DMS53 treated with DMSO at 0.1 percent for 48 hours (cell line): ENCODE measurements at regions not wholly inside any gene's neighbourhood (a gene's known extent, or its start where the extent isn't known, plus 50 kb on each side); places are given as distances from the start of the nearest gene placed in this dataset.
A peak's percentile ranks its signal among the peaks of the same experiment; 100 is the strongest.
"Not testable (repeated sequence)": the region's sequence is repeated elsewhere in the genome, so short reads cannot be mapped to it uniquely, and the experiment has no call there.

Source experiments
- DNase-seq: peaks from one replicate; lab custom pipeline; 2025; ENCODE audit not compliant: unreplicated experiment; lab: John Stamatoyannopoulos, UW

DNA sequence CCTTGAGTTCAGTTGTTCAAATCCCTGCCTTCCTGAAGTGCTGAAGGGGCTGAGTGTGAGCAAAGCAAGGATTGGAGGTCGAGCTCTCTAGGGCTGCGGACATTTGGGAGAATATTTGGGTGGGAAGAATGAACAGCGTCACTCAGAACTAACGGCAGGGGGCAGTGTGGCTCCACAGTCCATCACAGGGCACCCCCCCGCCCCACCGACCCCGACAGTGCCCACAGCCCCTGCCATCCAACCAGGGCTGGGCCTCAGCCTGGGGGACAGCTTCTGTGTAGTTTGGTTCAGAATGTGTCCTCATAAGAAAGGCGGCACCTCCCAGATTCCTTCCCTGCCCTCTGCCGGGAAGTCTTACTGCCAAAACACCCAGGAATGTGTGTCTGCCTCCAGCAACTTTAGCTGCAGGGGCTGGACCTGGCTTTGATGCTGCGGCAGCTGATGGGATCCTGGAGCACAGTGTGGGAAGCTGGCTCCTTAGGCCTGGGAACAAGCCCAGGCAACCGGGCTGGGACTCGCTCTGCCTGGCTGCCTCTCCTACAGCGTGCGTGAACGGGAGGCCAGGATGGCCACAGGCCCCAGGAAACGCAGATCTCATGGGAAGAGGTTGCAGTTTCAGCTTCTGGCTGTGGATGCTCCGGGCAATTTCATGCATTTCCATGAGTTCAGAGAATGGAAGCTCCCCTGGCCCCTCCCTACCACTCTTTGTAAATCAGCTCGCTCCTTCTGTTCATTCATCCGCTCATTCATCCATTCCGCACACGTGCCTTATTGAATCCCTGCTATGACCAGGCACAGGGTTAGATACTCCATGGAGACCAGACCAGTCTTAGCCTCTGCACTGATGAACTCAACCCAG lies 104.9 kb upstream of the TMPRSS2 start:
- DNase-seq, result peak; percentile 5

DNA sequence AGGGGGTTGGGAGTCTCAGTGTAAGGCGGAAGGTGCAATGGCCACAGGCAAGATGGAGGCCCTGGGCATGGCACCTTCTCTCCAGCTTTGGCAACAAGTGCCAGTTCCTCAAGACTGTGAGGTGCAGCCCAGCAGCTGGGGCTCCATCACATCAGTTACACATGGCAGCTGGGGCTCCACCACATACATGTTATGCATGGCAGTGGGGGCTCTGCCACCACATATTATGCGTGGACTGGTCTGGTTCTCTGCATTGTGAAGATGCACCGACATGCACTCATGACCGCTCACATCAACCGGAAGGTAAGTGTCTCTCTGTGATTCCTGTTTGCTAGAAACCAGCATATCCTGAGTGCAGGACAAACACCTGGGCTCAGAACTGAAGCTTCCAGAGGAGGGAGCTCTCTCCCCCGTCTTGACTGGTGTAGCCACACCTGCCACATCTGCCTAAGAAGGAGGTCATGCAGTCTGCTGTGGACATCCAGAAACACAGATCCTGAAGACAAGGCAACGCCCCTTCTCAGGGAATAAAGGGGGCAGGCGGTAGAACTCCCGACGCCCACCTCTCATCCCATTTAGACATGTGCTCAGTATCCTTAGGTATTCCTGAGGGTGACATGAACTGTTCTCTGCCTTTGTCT lies 104.1 kb upstream of the TMPRSS2 start:
- peak; percentile 70 for DNase-seq

DNA sequence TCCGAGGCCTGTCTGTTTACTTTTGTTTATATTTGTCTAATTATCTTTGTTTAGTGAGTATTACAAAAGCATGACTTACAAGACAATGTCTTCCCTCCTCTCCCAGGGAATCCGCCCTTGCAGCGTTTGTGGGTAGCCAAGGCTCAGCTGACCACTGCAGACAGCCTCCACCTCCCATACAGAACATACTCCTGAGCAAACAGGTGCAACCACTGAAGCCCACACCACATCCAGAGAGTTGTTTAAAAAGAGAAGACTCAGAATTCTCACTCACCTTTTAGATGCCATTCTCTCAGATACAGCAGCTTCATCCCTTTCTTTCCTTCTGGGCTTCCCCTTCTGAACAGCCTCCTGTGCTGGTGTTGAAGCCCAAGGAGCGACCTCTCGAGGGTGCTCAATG lies 103.5 kb upstream of the TMPRSS2 start:
- DNase-seq, result no peak

DNA sequence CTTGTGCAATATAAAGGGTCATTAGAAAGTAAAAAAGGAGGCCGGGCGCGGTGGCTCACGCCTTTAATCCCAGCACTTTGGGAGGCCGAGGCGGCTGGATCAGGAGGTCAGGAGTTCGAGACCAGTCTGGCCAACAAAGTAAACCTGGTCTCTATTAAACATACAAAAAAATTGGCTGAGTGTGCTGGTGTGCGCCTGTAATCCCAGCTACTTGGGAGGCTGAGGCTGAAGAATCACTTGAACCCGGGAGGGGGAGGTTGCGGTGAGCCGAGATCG lies 102.8 kb upstream of the TMPRSS2 start:
- DNase-seq, result not testable (repeated sequence)

DNA sequence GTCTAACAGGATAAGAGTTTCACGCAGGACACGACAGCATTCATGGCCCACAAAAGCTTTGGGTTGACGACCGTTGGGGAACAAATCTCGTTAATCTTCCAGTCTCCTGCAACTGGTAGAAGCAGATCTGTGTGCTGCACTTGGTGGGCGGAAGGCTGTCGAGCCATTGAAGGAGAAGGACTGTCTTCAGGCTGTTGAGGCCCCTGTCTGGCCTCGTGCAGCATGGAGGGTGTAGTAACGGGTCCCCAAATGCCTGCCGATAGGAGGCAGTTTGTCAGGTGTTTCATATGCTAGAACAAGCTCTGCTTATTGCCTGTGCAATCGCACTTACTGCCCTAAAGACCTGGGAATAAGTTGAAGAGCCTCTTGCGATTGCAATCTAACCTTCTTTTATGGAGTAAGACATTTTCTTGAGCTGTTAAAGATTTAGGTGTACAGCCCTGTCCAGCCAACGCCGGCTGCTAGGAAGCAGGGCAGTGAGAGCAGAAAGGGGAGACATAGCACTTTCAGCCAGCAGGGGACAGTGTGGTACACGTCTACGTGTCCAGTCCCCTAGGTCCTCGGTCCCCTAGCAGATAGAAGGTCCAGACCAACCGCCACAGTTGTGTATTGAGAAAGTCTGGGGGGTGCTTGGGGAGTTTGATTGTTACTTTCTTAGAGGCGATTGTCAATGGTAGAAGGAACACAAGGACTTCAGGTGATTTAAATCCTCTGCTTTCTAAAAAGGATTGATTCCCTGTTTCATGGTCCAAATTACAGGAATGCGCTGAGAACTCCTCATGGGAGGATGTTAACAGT lies 102.3 kb upstream of the TMPRSS2 start:
- DNase-seq, result peak; percentile 1

DNA sequence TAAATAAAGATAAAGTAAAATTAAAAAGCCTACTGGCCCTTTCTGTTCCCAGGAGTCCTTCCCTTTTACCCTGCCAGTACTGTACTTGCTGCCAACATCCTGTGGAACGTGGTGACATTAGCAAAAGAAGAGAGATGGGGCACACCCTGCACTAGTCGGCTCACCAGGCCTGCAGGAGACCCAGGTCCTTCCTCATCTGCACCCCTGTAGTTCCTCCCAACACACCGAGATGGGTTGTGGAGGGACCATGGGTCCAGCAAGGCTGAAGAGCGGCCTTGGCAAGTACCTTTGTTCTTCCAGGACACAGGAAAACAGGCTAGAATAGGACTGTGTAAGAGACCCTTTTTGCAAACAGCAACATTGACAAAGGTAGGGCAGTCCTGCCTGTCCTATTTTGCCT lies 98.7 kb upstream of the TMPRSS2 start:
- no peak for DNase-seq

DNA sequence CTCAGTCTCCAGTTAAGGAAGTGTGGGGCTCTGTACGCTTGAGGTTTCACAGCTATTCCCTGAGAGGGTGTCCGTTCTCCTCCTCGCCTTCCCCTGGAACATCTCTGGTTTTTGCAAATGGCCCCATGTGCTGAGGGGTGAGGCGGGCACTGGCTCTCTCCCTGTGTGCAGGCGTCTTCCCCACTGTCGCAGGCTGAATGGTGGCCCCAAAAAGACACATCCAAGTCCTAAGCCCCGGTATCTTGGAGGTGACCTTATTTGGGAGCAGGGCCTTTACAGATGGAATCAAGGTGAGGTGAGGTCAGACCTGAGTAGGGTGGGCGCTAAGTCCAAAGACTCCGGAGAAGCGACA lies 98.0 kb upstream of the TMPRSS2 start:
- no peak for DNase-seq

DNA sequence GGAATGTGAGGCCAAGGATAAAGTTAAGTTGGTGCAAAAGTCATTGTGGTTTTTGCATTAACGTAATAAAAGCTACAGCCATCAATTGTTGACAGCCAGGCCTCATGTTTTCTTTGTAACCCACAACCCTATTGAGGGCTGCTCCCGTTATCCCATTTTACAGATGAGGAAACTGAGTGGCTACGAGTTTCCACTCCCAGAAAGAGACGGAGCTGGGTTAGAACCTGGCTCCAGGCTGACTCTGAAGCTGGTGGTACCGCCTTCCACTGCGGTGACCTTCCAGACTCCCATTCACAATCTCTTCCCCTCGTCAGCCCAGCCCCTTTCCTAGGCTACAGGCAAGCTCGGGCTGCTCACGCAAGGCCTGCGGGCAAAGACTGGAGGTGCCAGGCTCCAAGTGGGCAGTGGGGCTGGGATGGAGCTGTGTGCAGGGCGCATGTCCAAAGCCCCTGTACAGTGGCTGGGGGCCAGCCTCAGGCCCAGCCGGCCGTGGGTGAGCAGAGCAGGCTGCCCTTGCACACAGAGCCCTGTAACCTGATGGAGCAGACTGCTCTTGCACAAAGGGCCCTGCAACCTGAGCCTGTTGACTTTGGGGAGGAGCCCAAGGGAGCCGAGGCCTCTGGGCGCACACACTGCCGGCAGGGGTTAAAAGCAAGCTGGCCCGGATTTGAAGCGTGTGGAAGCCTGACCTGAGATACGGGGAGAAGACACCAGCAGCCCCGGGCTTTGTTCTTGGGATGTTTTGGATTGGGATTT lies 97.4 kb upstream of the TMPRSS2 start:
- no peak for DNase-seq

DNA sequence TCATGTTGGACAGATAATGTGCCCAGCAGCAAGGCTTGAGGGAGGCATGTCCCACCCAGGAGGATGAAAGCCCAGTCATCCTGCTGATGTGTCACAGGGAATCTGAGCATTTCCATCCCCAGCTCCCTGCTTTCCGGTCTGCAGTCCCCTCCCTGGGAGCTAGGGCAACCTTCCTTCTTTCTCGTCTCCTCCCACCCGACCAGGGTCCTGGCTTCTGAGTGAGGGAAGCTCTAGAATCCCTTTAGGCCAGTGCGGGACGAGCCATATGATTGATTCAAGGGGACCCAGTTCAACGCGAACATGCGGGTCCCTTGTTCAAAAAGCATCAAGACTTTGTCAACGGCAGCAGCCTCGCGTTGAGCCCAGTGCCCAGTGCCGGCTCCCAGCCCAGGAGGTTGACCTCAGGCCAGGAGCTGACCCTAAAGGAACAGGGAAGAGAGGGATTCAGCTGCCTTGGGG lies 96.7 kb upstream of the TMPRSS2 start:
- DNase-seq, result no peak

DNA sequence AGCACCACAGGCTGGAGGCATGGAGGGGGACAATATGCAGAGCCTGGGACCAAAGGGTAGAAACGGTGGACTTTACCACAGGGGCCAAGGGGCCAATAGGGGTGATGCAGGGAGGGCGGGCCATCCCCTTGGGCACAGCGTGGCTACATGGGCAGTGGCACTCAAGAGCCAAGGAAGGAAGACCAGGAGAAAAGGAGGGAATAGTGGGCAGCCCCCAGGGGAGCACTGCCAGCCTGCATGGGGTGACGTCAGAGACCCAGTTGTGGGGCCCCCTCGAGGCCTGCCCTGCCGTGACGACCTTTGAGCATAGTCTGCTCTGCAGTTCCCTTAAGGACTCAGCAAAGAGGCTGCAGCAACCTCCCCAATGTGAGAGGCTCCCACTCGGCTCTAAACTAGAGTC lies 95.5 kb upstream of the TMPRSS2 start:
- no peak for DNase-seq

DNA sequence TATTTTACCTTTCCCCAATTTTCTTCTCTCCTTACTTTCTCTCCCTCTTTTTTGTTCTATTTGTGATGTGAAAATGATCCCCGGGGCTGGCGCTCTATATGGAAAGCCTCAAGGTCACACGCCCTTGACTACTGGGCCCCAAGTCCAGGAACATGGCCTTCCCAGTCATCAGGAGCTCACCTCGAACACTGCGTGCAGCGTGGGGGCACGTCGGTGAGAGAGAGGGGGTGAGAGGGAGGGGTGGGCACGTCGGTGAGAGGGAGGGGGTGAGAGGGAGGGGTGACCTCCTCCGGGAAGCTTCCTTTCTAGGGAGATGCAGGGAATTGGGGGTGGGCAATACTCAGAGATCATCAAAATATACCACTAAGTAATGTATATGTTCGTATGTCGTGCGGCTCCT lies 94.6 kb upstream of the TMPRSS2 start:
- no peak for DNase-seq

DNA sequence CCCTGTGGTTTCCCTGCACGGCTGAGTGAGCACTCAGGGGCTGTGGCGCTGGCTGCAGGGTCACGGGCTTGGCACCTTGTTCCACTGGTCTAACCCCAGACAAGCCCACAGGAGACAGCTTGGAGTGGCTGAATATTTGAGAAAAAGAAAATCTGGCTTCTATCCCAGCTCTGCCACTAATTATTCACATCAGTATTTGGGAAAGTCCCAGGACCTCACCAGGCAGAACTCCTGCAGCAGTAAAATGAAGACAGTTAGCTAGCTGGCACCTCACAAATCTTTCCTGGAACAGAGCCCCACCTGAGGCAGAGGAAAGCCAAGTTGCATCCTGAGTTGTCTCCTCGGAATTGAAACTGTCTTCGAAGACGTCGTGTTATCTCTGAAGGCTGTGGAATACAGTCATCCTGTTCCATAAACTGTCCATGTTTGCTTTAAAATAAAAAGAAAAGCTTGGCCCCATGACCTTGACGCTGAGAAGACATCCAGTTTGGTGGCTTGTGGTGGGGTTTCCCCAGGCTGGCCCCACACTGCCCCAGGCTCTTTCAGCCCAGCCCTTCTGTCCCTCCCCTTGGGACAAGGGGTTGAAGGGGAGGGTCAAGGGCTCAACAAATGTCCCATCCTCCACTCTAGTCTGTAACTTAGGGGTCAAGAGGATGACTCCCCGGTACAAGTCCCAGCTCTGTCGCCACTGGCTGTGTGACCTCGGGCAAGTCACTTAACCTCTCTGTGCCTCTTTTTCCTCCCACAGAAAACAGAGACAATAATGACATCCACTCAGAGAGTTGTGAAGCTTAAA lies 93.8 kb upstream of the TMPRSS2 start:
- no peak for DNase-seq

DNA sequence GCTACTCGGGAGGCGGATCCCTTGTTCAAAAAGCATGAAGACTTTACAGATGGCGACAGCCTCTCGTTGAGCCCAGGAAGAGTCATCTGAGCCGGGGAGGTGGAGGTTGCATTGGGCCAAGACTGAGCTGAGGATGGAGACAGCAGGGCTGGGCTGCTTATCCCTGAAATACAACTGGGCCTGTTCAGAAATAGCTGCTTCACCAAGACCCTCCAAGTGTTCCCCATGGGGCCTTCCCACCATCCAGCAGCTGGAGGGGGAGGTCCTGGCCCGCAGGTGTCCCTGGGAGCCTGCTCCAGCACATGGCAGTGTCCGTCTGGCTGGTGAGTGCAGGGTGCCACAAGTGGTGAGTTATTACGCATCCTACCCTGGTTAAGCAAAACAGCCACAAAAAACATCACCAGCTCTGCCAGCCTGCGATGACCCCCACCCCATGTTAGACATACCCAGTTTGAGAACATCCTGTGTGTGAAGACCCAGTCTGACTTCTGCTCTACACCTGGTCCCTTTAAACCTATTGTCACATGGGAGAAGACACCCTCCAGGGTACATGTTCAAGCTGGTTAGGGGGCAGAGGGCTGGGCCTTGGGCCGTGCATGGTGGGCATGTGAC lies 93.1 kb upstream of the TMPRSS2 start:
- DNase-seq, result no peak

DNA sequence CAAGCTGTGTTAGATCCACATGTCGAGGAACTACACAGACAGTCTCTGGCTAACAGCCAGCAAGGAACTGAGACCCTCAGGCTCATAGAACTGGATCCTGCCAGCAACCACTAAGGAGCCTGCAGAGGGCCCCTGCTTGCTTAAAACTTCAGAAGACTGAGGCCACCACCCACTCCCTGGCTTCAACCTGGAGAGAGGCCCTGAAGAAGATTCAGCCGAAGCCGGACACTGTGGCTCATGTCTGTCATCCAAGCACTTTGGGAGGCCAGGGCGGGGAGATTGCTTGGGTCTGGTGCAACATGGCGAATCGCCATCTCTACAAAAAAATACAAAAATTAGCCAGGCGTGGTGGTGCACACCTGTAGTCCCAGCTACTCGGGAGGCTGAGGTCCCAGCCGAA lies 92.6 kb upstream of the TMPRSS2 start:
- no peak for DNase-seq

DNA sequence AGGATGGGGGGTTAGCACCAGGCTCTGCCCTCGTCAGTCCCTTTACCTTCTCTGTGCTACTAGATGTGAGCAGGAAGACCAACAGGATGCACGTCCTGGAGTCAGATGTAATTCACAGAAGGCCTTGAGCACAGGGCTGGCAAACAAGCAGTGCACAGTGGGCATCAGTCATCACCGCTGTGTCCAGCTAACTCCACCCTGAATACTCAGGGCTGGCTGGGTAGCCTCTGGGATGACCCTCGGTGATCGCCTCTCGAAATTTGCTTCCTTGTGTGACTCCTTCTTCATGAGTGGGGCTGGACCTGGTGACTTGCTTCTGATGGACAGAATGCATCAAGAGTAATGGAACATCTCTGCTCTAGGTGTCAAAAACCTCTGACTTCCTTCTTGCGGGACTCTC lies 92.2 kb upstream of the TMPRSS2 start:
- no peak for DNase-seq

DNA sequence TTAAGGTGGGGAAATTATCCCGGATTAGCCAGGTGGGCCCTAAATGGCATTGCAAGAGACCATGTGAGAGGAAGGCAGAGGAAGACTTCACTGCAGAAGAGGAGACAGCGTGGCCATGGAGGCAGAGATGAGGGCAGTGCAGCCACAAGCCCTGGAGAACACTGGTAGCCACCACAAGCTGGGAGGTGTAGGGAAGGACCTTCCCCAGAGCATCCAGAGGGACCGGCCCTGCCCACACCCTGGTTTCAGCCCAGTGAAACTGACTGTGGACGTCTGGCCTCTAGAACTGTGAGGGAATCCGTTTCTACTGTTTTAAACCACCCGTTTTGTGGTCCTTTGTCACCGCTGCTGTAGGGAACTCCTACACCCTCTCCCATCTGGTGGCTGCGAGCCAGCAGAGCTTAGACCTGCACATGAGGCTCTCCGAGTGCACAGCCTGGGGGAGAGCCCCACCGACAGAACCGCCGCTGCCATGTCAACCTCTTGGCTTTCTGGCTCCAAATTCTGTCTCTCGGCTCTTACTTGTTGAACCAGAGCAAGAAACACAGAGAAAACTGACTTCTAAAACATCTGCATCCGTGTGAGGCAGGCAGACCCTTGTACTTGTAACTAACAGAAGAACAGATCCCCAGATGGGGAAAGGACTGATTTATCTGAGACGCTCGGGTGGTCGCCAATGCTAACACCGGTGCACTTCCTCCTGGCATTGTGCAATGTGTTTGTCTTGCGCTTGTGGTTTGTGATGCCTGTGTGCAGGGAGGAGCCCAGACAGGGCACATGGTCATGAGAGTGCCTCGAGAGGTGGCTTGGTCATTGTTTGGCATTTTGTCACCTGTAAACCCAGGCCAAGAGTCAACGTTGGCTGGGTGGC lies 90.8 kb upstream of the TMPRSS2 start:
- DNase-seq, result no peak

DNA sequence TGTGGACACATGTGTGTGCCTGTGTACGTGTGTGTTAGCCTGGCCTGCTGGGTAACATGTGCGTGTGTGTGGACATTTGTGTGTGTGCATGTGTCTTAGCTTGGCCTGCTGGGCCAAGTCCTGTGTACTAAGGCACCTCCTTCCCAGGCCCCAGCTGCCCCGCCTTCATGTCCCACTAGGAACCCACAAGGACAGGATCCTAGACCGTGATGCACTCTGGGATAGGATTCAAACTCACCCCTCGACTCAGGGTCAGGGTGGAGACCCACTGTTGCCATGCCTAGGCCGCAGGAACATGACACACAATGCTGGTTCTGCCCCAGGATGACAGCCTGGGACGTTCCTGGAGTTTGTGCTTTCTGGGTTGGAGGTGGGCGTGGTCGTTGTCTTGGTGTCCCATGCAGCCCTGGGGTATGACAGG lies 89.9 kb upstream of the TMPRSS2 start:
- no peak for DNase-seq

DNA sequence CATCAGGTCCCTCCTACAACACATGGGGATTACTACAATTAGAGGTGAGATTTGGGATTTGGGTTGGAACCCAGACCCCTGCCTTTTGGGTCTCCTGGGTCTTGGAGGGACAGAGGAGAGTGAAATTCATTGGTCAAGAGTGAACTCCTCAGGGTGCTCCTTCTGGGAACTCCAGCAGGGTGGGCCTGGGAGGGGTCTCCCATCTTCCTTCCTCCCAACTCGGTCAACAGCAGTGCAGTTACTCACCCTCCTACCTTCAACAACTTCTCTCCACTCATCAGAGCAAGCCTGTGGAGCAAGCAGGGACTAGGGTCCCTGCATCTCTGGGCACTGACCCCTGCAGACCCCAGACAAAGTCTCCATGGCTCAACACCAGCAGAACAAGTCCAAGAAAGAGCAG lies 89.3 kb upstream of the TMPRSS2 start:
- no peak for DNase-seq

DNA sequence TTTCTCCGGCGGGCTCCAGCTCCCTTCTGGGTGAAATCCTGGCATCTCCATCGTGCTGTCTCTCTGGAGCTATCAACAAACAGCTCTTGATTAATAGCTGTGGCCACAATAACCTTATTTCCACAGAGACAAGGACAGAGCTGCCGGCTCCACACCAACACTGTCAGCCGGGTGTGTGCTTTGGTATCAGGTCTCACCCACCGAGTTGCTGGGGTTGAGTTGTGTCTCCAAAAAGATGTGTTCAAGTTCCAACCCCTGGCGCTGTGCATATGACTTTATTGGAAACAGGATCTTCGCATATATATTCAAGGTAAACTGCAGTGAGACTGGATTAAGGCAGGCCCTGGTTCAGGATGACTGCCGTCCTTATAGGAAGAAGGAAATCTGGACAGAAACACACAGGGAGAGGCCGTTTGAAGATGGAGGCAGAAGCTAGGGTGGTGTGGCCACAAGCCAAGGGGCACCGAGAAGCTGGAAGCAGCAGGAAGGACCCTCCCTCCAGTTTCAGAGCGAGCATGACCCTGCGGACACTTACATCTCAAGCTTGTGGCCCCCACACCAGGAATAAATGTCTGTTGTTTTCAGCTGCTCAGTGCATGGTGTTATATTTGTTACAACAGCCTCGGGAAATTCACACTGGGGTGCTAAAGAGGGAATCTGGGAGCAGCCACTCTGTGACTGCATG lies 88.4 kb upstream of the TMPRSS2 start:
- no peak for DNase-seq
